BLaER1 (cell line): ENCODE measurements at regions not wholly inside any gene's neighbourhood (a gene's known extent, or its start where the extent isn't known, plus 50 kb on each side); places are given as distances from the start of the nearest gene placed in this dataset.

Source experiments
- H3K27ac ChIP-seq: shearing (Covaris generic); formaldehyde crosslinking; 2 replicates; pipeline ENCODE4 v1.8.1; 2022
- H3K27me3 ChIP-seq: shearing (Covaris generic); formaldehyde crosslinking; 2 replicates; pipeline ENCODE4 v1.8.1; 2022
- H3K36me3 ChIP-seq: shearing (Covaris generic); formaldehyde crosslinking; 2 replicates; pipeline ENCODE4 v1.8.1; 2022
- H3K4me1 ChIP-seq: shearing (Covaris generic); formaldehyde crosslinking; 2 replicates; pipeline ENCODE4 v1.8.1; 2022
- H3K4me2 ChIP-seq: shearing (Covaris generic); formaldehyde crosslinking; 2 replicates; pipeline ENCODE4 v1.8.1; 2022
- H3K4me3 ChIP-seq: shearing (Covaris generic); formaldehyde crosslinking; 2 replicates; pipeline ENCODE4 v1.8.1; 2022
- H3K9ac ChIP-seq: shearing (Covaris generic); formaldehyde crosslinking; 2 replicates; pipeline ENCODE4 v1.8.1; 2022
- H3K9me3 ChIP-seq: shearing (Covaris generic); formaldehyde crosslinking; 2 replicates; pipeline ENCODE4 v1.8.1; 2022
- H4K20me1 ChIP-seq: shearing (Covaris generic); formaldehyde crosslinking; 2 replicates; pipeline ENCODE4 v1.8.1; 2022
- Cebpa-rat ChIP-seq: shearing (Covaris generic); IDR thresholded peaks from 2 replicates; pipeline ENCODE4 v1.8.1; 2022

DNA sequence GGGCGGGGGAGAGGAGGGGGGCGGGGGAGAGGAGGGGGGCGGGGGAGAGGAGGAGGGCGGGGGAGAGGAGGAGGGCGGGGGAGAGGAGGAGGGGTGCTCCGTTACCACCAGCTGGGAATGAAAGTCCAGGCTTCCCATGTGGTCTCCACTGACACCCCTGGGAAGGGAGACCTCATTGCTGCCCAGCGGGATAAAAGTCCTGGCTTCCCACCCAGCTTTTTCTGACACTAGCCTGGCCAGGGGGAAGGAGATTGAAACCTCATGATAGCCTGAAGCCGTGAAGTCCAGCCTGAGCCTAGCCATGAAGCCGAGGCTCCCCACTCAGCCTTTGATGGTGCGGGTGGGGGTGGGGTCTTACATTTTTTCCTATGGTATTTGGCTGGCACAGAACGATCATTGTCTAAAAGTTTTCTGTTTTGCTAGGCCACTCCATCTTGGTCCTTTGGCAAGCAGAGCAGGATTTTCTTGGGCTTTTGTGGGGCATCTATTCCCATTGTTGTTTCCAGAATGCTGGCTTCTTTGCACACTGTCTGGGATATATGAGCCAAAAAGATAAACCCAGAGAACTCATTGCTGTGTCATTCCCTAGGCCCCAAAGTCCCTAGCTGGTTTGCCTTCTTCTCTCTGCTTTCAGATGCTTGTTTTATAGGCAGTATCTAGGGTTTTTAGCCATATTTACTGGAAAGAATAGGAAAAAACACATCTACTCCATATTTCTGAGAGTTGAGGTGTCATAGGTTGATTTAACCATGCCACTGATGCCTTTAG lies 65.3 kb upstream of the SMOX start:
- Histone ChIP-seq H3K4me1 (peaks cover 84% of the 10 kb centered on the region), H3K4me2 (peak overlapping the region; percentile 89), H3K27ac (peak overlapping the region; percentile 85), H3K9me3 (peaks cover 11% of the 10 kb centered on the region; the same call in 1 of the 2 replicates), H4K20me1 (no peaks in the 10 kb centered on the region), H3K4me3 (no peak overlapping the region), H3K36me3 (no peaks in the 10 kb centered on the region), H3K27me3 (no peaks in the 10 kb centered on the region), H3K9ac (peak overlapping the region; percentile 51; the same call in 1 of the 2 replicates)
- no peak for TF ChIP-seq Cebpa-rat

DNA sequence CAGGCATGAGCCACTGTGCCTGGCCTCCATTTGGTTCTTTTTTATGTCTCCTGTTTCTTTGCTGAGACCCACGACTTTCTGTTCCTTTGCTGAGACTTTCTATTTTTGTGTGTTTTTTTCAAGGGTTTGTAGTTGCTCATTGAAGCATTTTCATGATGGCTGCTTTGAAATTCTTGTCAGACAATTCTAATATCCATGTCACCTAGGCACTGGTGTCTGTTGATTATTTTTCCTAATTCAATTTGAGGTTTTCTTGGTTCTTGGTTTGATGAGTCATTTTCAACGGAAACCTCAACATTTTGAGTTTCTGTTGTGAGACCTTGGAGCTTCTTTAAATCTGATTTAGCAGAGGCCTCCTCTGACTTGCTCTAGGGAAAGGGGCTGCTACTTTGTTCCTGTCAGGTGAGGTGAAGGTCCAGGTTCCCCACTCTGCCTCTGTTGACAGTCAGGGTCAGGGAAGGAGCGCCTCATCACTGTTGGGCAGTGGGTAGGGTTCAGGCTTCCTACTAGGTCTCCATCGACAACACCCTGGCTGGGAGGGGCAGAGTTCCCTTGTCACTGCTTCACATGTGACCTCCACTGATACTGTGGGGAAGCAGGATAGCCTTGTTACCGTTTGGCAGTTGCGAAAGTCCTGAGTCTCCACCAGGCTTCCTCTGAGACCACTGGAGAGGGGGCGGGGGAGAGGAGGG lies 66.1 kb upstream of the SMOX start:
- peak; percentile 80 for TF ChIP-seq Cebpa-rat

DNA sequence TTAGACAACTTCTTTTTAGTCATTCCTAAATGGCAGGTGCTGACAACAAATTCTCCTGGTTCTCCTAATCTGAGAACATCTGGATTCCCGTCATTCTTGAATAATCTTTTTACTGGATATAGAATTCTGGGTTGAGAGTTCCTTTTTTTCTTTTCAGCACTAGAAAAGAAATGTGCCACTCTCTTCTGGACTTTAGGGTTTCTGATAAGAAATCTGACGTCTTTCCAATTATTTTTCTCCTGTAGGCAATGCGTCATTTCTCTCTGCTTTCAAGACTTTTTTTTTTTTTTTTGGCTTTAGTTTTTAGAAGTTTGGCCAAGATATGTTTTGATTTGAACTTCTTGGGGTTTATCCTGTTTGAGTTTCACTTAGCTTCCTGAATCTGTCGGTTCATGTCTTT lies 66.1 kb upstream of the RNF24 start:
- H3K9ac ChIP-seq, result peak overlapping the region; percentile 82; the same call in 1 of the 2 replicates
- H3K4me2 ChIP-seq, result peak overlapping the region; percentile 90
- H3K4me1 ChIP-seq, result peaks cover 85% of the 10 kb centered on the region
- H3K27ac ChIP-seq, result peak overlapping the region; percentile 93
- no peak for TF ChIP-seq Cebpa-rat
- no peaks in the 10 kb centered on the region for H4K20me1 ChIP-seq
- H3K4me3 ChIP-seq, result no peak overlapping the region; the same call in 1 of the 2 replicates
- no peaks in the 10 kb centered on the region for H3K36me3 ChIP-seq
- peaks cover 11% of the 10 kb centered on the region; the same call in 1 of the 2 replicates for H3K9me3 ChIP-seq
- no peaks in the 10 kb centered on the region for H3K27me3 ChIP-seq

More for the DNA sequence above, 66.1 kb upstream of the SMOX start:
- Histone ChIP-seq H3K27ac (peak overlapping the region; percentile 93), H3K9me3 (peaks cover 11% of the 10 kb centered on the region; the same call in 1 of the 2 replicates), H4K20me1 (no peaks in the 10 kb centered on the region), H3K9ac (peak overlapping the region; percentile 82), H3K4me1 (peaks cover 90% of the 10 kb centered on the region), H3K36me3 (no peaks in the 10 kb centered on the region), H3K4me3 (peak overlapping the region; percentile 52), H3K27me3 (no peaks in the 10 kb centered on the region), H3K4me2 (peak overlapping the region; percentile 90)

- H3K9ac ChIP-seq, result no peak overlapping the region
- H3K27ac ChIP-seq, result no peak overlapping the region; the same call in 1 of the 2 replicates
- no peak overlapping the region for H3K4me3 ChIP-seq
- H3K36me3 ChIP-seq, result no peaks in the 10 kb centered on the region
- no peak overlapping the region for H3K4me2 ChIP-seq
- no peaks in the 10 kb centered on the region for H4K20me1 ChIP-seq
- H3K9me3 ChIP-seq, result peaks cover 11% of the 10 kb centered on the region; the same call in 1 of the 2 replicates
- H3K27me3 ChIP-seq, result no peaks in the 10 kb centered on the region
- TF ChIP-seq Cebpa-rat, result no peak
- H3K4me1 ChIP-seq, result peaks cover 56% of the 10 kb centered on the region
Observed at GRCh38 chr20:4076671-4077070, 61.3 kb upstream of the RNF24 start.

- Histone ChIP-seq H3K4me1 (peaks cover 50% of the 10 kb centered on the region), H3K9ac (no peak overlapping the region), H3K27me3 (no peaks in the 10 kb centered on the region), H3K36me3 (no peaks in the 10 kb centered on the region), H3K9me3 (peaks cover 8% of the 10 kb centered on the region; the same call in 1 of the 2 replicates), H3K4me2 (no peak overlapping the region), H3K27ac (no peak overlapping the region), H4K20me1 (no peaks in the 10 kb centered on the region), H3K4me3 (no peak overlapping the region)
- no peak for TF ChIP-seq Cebpa-rat
Observed at GRCh38 chr20:4076033-4076432, 60.7 kb upstream of the RNF24 start.

DNA sequence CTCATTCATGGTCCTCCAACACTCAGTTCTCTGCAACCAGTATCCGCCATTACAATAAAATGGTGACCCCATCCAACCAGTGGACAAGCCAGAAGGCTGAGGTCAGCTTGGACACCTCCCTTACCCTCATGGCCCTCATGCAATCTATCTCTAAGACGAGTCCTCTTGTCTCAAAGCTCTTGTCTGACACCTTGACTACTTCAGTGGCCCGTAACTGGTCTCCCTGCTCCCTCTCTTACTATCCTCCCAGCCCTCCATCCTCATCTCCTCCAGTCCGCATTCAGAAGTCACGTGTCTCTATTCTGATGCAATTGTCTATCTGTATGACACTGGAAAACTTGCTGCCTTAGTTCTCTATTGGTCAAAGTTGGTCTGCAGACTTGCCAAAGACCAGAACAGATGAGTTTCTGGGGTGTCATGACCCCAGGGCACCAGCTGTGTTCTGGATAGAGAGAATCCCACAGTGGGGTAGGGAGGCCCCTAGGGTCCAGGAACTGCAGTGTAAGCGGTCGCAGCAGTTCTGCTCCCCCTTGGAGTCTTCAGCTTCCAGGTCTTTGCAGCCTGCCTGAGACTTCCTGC lies 59.6 kb upstream of the RNF24 start:
- Histone ChIP-seq H3K9ac (no peak overlapping the region), H3K27me3 (no peaks in the 10 kb centered on the region), H3K4me1 (peaks cover 39% of the 10 kb centered on the region), H3K4me2 (peak overlapping the region; percentile 23), H3K9me3 (peaks cover 10% of the 10 kb centered on the region; the same call in 1 of the 2 replicates), H3K36me3 (no peaks in the 10 kb centered on the region), H3K27ac (0 out of 2 replicates have a peak overlapping the region, but pooled peaks have one; percentile 1), H4K20me1 (no peaks in the 10 kb centered on the region), H3K4me3 (no peak overlapping the region)
- TF ChIP-seq Cebpa-rat, result no peak

DNA sequence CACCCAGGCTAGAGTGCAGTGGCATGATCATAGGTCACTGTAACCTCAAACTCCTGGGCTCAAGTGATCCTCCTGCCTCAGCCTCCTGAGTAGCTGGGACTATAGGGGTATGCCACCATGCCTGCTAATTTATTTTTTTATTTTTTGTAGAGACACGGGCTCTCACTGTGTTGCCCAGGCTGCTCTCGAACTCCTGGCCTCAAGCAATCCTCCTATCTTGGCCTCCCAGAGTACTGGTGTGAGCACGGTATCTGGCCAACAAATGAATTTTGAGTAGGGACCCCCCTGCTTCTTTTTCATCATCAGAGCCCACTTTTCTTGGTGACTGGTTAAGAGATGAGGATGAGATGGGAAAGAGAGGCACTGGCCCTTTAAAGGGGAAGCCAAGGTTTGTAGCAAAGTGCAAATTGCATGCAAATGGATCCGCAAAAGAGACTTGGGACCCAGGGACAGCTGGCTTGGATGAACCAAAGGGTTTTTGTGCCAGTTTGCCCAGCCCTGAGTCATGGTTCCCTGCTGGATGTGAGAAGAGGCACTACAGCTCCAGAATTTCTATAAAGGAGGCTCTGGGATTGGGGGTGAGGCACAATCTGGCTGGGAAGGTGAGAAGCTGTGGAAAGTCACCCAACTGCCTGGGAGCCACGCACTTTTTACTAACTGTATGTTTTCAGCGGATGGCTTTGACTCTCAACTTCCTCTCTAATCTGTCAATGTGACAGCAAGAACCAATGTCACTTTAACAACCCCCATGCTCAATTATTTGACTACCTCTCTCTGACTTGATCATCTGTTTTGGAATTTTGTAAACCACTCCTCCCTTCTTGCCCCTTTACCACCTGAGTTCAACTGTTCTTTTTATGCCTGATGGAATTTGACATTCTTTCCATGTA lies 58.7 kb upstream of the RNF24 start:
- Histone ChIP-seq H3K27ac (no peak overlapping the region), H3K27me3 (no peaks in the 10 kb centered on the region), H3K9me3 (peaks cover 16% of the 10 kb centered on the region; the same call in 1 of the 2 replicates), H3K4me3 (no peak overlapping the region), H3K4me1 (peaks cover 31% of the 10 kb centered on the region), H4K20me1 (no peaks in the 10 kb centered on the region), H3K36me3 (no peaks in the 10 kb centered on the region), H3K4me2 (no peak overlapping the region), H3K9ac (no peak overlapping the region)
- no peak for TF ChIP-seq Cebpa-rat

GRCh38 chr20:4071178-4071693 lies 55.9 kb upstream of the RNF24 start:
- H3K4me2 ChIP-seq, result no peak overlapping the region
- no peak for TF ChIP-seq Cebpa-rat
- no peaks in the 10 kb centered on the region for H3K27me3 ChIP-seq
- no peak overlapping the region for H3K9ac ChIP-seq
- no peak overlapping the region for H3K4me3 ChIP-seq
- H3K36me3 ChIP-seq, result no peaks in the 10 kb centered on the region
- H3K9me3 ChIP-seq, result peaks cover 21% of the 10 kb centered on the region
- no peaks in the 10 kb centered on the region for H4K20me1 ChIP-seq
- H3K27ac ChIP-seq, result no peak overlapping the region
- peaks cover 18% of the 10 kb centered on the region for H3K4me1 ChIP-seq
